ENCODE measurements at regions not wholly inside any gene's neighbourhood (a gene's known extent, or its start where the extent isn't known, plus 50 kb on each side); places are given as distances from the start of the nearest gene placed in this dataset.
A peak's percentile ranks its signal among the peaks of the same experiment; 100 is the strongest.

- no peak for DNase-seq (ENCODE audit: low spot score)
These were observed 661.8 kb downstream of the MATN1 start for GRCh38 chr1:30061292-30062220.

DNA sequence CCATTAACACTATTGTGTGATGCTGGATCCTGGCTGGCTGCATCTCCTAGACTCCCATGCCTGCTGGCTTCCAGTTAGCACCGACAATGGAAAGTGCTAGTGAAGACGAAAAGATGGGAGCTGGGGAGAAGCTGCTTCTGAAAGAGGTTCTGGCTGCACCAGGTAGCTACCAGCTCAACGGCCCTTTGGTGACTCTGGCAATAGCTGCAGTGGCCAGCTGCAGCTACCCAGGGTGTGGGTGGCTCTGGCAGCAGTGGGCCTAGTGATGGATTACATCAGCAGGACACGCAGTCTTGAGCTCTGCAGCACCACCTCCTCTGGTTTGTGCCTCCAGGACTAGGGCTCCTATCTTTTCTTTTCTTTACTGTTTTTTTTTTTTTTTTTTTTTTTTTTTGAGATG, 662.6 kb downstream of the MATN1 start:
- DNase-seq (ENCODE audit: low spot score): no peak

GRCh38 chr1:30058970-30059369, 664.4 kb downstream of the MATN1 start:
- DNase-seq (ENCODE audit: low spot score): peak; percentile 32

DNA sequence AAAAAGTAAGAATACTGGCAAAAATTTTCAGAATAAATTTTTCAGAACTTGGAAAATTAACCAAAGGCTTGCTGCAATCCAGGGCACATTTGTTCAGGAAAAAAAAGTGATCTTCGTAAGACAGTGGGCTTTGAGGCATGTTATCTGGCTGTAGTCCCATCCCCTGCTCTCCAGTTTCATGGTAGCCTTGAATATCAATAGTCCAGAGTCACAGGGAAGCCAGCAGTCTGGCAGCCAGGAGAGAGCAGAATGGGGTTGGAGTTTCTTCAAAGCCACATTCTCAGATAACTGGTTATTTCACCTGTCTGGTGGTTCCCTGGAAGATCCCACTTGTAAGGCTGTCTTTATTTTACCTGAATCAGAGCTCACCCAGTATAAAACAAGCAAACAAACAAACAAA, 669.3 kb downstream of the MATN1 start:
- no peak for DNase-seq (ENCODE audit: low spot score)

GRCh38 chr1:30052178-30052577, 671.2 kb downstream of the MATN1 start:
- DNase-seq (ENCODE audit: low spot score): no peak

GRCh38 chr1:30051777-30052176, 671.6 kb downstream of the MATN1 start:
- no peak for DNase-seq (ENCODE audit: low spot score)

- no peak for DNase-seq (ENCODE audit: low spot score)
These were observed 673.6 kb downstream of the MATN1 start for GRCh38 chr1:30049748-30050296.

- DNase-seq (ENCODE audit: low spot score): no peak
These were observed 674.5 kb downstream of the MATN1 start for GRCh38 chr1:30048905-30049304.

DNA sequence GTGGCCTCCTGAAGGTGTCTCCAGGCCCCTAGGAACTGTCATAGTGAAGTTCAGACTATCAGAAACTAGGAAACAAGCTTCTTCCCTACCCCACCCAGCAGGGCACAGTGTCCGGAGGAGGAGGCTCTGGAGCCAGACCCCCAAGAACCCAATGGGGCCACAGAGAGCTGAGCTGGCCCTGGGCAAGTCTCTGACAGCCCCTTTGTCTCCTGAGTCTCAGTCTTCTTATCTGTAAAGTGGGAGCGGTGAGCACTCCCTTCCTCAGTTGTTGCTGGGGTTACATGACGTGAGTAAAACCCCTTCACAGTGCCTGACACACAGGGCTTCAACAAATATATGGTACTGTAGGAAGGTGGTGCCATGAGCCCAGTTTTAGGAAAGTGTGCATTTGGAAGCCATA, 675.8 kb downstream of the MATN1 start:
- DNase-seq (ENCODE audit: low spot score): no peak

DNA sequence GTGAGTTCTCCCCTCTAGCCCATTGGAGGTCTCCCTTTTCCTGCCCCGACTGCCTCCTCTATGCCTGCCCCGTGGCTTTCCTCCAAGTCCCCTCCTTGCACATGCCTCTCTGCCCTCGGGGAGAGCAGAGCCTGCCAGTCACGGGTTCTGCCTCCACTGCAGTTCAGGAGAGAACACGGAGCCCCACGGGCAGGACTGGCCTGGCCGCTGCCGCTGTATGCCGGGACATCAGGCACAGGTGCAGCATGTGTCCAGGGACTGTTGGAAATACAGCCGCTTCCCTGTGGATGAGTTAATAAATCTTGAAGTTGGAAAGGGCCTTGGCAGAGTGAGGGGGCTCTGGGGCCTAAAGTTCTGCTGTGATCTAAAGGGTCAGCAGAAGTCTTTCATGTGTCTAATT, 676.6 kb downstream of the MATN1 start:
- no peak for DNase-seq (ENCODE audit: low spot score)

DNA sequence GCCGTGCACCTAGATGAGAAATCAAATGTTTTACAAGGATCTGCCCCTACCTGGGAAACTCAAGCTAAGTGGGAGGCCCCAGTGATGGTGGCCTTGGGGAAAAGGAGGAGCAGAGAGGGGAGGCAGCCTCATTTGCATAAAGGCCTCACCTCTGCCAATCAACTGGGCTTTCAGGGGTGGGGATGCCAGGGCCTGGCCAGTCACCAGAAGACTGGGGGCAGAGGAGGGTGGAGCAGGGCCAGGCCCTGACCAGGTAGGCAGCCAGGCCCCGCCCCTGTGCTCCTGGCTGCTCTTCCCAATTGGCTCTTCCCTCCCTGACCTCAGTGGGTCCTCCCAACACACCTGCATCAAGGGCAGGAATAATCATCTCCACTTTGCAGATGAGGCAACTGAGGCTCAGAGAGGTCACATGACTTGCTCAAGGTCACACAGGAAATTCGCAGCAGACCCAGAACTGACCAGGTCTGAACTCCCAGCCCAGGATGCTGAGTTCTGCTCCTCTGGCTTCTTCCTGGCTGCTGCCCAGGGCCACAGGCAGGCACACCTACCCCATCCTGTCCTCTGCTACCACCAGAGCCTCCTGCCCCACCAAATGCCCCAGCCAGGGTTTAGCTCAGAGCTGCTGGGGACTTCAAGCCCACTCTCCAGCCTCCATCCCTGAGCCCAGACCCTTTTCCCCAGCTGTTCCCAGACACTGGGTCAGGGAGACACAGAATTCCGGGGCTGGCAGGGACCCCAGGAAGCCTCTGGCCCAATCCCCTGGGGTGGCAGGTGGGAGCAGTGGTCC, 677.9 kb downstream of the MATN1 start:
- DNase-seq (ENCODE audit: low spot score): no peak

GRCh38 chr1:30044656-30045144, 678.7 kb downstream of the MATN1 start:
- DNase-seq (ENCODE audit: low spot score): no peak

GRCh38 chr1:30043731-30044408, 679.5 kb downstream of the MATN1 start:
- DNase-seq (ENCODE audit: low spot score): no peak

GRCh38 chr1:30043256-30043655, 680.1 kb downstream of the MATN1 start:
- DNase-seq (ENCODE audit: low spot score): no peak

DNA sequence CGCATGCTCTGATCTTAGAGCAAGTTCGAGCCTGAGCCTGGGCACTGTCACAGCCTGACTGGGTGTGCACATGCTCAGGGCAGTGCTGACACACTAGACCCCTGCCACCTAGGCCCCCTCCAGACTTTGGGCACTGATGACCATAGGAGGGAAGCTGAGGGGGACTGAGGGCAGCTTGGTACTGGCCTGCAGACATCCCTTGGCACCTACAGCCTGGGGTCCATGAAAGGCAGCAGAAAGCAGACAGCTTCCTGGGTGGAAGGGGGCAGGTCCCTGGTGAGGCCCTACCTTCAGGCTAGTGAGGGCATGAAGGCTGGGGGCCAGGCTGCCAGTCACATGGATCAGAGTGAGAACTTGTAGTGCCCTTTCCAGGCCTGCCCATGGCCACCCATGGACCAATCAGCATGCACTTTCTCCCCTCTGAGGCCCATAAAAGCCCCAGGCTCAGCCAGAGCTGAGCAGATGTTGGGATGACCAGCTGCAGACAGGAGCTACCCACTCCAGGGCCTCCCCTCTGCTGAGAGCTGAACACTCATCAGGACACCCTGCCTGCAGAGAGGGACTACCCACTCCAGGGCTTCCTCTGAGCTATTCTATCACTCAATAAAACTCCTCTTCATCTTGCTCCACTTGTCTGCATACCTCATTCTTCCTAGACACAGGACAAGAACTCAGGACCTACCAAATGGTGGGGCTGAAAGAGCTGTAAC, 680.8 kb downstream of the MATN1 start:
- no peak for DNase-seq (ENCODE audit: low spot score)

DNA sequence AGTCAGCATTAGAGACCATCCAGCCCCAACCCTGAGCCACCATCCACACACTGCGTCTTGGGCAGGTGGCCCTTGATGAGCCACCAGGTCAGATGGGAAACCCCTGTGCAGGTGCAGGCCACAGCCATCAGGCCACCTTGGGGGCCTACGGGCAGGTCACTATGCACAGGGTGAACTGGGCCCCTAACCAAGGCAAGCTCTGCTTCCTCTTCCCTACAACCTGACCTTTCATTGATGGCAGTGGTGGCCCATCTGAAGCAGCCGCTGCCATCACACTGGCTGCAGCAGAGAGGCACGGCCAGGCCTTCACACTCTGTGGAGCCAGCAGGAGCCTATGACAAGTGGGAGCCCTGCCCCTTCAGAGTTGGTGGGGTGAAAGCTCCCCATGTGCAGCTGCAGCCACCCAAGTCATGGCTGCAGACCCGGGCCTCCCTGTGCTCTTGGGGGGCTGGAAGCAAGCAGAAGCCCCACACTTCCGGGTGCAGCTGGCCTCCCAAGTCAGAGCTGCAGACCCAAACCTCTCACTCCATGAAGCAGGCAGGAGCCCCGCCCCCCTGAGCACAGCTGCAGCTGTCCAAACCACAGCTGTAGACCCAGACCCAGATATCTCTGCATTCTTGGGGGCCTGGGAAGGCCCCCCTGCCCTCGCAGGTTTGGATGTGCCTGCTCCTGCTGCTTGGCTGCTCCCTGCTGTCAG, 681.5 kb downstream of the MATN1 start:
- DNase-seq (ENCODE audit: low spot score): no peak

DNA sequence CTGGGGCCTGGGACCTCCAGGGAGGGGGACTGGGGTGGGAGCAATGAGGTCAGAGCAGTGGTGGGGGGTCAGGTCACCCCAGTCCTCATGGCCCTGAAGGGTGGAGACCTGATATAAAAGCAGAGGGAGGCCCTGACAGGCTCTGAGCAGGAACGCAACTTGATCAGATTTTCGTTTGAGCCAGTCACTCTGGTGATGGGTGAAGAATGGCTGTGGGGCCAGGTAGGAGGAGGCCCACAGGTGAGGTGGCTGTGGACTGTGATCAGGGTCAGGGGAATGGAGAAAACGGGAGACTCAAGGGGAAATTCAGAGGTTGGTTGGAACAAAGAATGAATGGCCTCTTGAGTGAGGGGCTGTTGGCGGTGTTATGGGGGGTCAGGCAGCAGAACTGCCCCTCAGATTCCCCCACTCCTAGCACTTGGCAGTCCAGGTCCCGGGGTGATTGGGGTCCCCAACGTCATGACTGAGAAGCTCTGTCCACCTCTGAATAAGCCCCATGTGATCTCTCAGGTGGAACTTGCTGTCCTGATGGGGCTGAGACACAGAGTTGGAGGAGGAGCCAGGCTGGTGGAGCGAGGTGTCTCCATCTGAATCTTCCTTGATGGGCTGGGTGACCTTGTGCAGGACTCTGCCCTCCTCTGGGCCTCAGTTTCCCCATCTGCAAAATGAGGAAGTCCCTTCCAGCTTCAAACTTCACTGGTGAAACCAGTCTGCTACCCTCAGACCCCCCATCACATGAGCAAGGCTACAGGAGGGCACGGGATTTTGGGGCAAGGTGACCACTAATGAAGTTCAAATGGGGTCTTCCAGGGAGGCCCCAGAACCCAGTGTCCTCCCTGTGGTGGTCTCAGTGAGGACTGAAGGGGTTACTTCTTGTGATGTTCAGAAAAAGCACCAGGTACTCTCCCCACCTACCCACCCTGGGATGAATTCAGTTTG, 683.0 kb downstream of the MATN1 start:
- DNase-seq (ENCODE audit: low spot score): no peak

- no peak for DNase-seq (ENCODE audit: low spot score)
These were observed 683.9 kb downstream of the MATN1 start for GRCh38 chr1:30039354-30040080.

All from umbilical cord (tissue), 1 donor.